ENCODE measurements at regions not wholly inside any gene's neighbourhood (a gene's known extent, or its start where the extent isn't known, plus 50 kb on each side); places are given as distances from the start of the nearest gene placed in this dataset.

DNA sequence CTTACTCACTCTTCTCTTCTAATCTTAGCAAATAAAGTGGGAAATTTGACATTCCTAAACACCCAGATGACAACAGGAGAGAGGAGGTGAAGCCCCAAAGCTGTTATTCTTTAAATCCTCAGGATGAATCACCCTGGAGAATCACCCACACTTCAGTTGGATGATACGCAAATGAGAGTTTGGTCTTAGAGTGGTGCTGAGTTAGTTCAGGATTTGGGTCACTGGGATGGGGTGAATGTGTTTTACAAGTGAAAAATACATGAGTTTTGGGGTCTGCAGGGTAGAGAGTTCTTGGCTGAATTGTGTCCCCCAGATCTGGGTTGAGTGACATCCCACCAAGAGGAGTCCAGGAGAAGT is 117.2 kb downstream of the GGTLC2 start:
- TF ChIP-seq POLR2A (IDR thresholded peaks at IDR 0.05) = no peak
- TF ChIP-seq, protein P1, sequence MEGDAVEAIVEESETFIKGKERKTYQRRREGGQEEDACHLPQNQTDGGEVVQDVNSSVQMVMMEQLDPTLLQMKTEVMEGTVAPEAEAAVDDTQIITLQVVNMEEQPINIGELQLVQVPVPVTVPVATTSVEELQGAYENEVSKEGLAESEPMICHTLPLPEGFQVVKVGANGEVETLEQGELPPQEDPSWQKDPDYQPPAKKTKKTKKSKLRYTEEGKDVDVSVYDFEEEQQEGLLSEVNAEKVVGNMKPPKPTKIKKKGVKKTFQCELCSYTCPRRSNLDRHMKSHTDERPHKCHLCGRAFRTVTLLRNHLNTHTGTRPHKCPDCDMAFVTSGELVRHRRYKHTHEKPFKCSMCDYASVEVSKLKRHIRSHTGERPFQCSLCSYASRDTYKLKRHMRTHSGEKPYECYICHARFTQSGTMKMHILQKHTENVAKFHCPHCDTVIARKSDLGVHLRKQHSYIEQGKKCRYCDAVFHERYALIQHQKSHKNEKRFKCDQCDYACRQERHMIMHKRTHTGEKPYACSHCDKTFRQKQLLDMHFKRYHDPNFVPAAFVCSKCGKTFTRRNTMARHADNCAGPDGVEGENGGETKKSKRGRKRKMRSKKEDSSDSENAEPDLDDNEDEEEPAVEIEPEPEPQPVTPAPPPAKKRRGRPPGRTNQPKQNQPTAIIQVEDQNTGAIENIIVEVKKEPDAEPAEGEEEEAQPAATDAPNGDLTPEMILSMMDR (IDR thresholded peaks at IDR 0.05) = no peak

Data from thyroid gland (tissue), 4 donors.